Astrocyte of the spinal cord (primary cell): ENCODE measurements at regions not wholly inside any gene's neighbourhood (a gene's known extent, or its start where the extent isn't known, plus 50 kb on each side); places are given as distances from the start of the nearest gene placed in this dataset.

Experiments used
- DNase-seq: peaks from one replicate; pipeline ENCODE4 v3.0.0; 2011; ENCODE audit warnings: low read depth, low spot score
- H3K4me3 ChIP-seq: 2 replicates; pipeline ENCODE4 v1.5.1; 2011; ENCODE audit warnings: low read depth, mild to moderate bottlenecking, low read length, moderate library complexity
- CTCF ChIP-seq: IDR thresholded peaks from 2 replicates; pipeline ENCODE4 v1.5.1; 2012; ENCODE audit warnings: low read depth, mild to moderate bottlenecking, low read length, inconsistent platforms
- in situ Hi-C: cut with HindIII; loops from 2 replicates; pipeline ENCODE4 v1.10.0; 2017; ENCODE audit warnings: low sequenced_read_pairs

- no peak for DNase-seq
- TF ChIP-seq CTCF = no peak
- in situ Hi-C loops = no loop called here
- H3K4me3 ChIP-seq = no peak overlapping the region
Measured at GRCh38 chr3:45318689-45319088, 69.7 kb upstream of the LARS2 start.

DNA sequence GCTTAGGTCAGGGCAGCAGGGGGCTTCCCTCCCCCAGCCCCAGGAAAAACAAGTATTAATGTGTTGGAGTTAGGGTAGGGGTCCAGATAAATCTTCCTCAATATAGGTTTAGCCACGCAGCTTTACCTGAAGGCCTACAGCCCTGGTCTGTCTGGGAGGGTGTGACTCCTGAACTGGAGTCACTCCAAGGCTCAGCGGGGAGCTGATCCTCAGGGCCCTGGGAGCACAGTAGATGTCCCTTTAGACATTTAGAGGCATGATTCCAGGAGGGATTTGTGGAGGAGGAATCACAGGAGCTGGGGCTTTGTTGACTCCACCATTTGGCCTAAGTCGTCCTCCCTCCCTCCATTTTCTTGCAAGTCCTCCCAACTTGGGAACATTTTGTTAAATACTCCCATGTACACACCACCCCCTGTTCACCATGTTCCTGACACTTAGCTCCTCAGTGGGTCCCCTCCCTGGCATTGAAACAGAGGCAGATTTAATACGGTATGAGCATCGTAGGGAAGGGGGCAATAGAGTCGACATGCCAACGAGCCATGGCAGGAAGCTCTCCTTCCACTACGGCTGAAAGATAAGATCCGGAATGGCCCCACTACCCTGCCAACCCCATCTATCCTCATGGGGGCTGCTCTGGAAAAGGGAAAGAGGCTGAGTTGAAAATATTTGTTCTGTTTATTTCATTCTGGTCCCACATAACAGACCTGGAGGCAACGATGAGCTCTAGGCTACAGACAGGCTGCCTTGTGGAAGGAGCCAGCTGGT, 69.0 kb upstream of the LARS2 start:
- H3K4me3 ChIP-seq = no peak overlapping the region
- in situ Hi-C loops = no loop called here

DNA sequence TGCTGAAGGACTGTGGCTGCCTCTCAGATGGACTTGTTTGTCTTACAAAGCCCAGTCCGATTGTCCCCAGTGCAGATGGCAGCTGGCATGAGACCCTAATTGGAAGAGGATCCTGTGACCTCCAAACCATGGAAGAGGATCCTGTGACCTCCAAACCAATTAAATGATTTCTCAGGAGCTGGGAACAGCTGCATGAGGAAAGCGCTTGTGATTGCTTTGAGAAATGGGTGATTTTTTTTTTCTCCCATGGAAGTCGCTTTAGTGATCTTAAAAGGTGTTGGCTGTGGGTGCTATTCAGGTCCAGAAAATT, 68.4 kb upstream of the LARS2 start:
- no peak overlapping the region for H3K4me3 ChIP-seq
- TF ChIP-seq CTCF = no peak
- no peak for DNase-seq
- in situ Hi-C loops = no loop called here

More for the DNA sequence above, 69.0 kb upstream of the LARS2 start:
- no peak for DNase-seq
- no peak for TF ChIP-seq CTCF

GRCh38 chr3:45320986-45321385, 67.4 kb upstream of the LARS2 start:
- no peak for DNase-seq
- H3K4me3 ChIP-seq = no peak overlapping the region
- no peak for TF ChIP-seq CTCF
- in situ Hi-C loops = no loop called here

GRCh38 chr3:45321607-45322391, 66.6 kb upstream of the LARS2 start:
- TF ChIP-seq CTCF = no peak
- H3K4me3 ChIP-seq = no peak overlapping the region
- DNase-seq = no peak
- in situ Hi-C loops = no loop called here

DNA sequence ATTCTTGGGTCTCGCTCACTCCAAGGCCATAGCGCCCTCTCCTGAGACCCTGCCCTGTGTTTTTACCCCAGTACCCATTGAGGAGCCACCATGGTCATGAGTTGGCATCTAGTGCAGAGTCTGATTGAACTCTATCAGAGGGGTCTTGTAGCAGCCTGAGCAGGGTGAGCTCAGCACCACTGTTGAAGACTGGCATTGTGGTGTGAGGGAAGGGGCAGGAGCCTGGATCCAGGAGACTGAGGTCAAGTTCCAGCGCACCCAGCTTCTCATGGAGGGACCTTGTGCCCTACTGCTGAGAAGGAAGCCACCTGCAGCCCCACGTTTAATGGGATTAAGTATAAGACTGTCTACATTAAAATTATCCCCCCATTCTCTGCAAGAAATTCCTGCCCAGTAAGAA, 65.8 kb upstream of the LARS2 start:
- no peak for TF ChIP-seq CTCF
- in situ Hi-C loops = no loop called here
- no peak overlapping the region for H3K4me3 ChIP-seq
- DNase-seq = no peak
